GM18498 (cell line): ENCODE measurements at regions not wholly inside any gene's neighbourhood (a gene's known extent, or its start where the extent isn't known, plus 50 kb on each side); places are given as distances from the start of the nearest gene placed in this dataset.

Experiments
- ATAC-seq: cut with Tn5 transposase; IDR thresholded peaks from one replicate; pipeline ENCODE4 v1.9.1; 2021; ENCODE audit warnings: mild to moderate bottlenecking, moderate library complexity; ENCODE audit not compliant: unreplicated experiment

GRCh38 chr2:18427762-18428161, 132.7 kb downstream of the RDH14 start:
- ATAC-seq: no peak

- ATAC-seq: no peak
These were observed 134.3 kb downstream of the RDH14 start for GRCh38 chr2:18426174-18426573.

- ATAC-seq: no peak
These were observed 135.2 kb downstream of the RDH14 start for GRCh38 chr2:18425210-18425703.

GRCh38 chr2:18423636-18424035, 136.8 kb downstream of the RDH14 start:
- no peak for ATAC-seq

GRCh38 chr2:18422432-18423165, 137.9 kb downstream of the RDH14 start:
- ATAC-seq: no peak

DNA sequence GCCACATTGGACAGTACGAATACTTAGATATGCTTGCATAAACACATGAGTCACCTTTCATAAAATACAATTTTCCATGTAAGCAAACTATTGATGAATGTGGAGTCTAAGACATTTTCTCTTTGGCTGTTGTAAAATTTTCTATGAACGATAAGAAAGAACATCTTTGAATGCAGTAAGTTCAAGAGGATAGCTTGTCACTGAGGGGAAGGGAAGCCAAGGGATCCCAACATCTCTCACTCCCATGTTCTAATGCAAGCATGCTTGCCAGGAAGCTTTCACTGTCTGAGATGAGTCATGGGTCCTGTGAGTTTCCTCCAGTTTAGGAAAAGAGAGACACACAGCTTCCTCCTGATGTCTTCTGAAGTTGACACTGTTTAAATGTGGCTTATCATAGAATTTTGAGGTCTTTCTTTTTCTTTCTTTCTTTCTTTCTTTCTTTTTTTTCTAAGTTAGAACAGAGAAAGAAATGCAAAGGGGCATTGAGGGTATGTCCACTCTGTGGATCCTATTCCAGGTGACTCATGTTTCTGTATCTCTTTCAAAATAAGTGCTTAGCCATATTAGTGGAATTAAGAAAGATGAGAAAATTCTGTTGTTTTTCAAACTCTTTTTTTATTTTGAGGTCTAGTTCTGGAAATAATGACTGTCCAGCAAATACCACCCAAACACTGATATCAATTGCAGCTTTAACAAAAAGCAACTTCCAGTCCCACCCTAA, 146.6 kb downstream of the RDH14 start:
- no peak for ATAC-seq

DNA sequence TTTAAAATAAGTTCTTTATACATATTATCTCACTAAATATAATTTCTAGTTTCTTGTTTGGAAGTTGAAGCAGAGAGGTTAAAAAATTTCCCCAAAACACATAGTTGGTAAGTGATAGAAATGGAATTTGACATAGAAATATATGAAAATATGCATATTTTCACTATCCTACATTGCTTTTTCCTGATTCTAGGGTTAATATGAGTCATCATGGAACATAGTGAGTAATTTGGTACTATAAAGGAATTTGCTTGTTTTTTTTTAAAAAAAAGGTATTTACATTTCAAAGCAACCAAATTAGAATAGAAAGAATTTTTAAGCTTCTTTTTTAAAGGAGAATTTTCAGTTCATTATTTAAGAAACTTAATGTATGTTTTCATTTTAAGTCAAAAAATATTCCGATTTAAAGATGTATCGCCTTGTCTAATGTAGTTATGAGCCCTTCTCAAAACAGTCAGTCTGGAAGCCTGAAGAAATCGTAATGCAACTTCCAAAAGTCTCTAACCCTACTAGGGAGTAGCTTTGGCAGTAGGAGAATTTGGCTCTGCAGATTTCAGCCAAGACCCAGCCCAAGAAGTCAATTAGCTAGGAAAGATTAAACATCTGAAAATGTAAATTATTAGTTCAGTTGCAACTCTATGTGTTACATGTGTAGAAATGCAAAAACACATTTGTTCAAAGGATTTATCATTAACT, 147.3 kb downstream of the RDH14 start:
- ATAC-seq: no peak

- no peak for ATAC-seq
These were observed 148.8 kb downstream of the RDH14 start for GRCh38 chr2:18411626-18412025.

- no peak for ATAC-seq
These were observed 149.9 kb downstream of the RDH14 start for GRCh38 chr2:18410543-18410942.

- ATAC-seq: no peak
These were observed 151.8 kb downstream of the RDH14 start for GRCh38 chr2:18408638-18409037.

DNA sequence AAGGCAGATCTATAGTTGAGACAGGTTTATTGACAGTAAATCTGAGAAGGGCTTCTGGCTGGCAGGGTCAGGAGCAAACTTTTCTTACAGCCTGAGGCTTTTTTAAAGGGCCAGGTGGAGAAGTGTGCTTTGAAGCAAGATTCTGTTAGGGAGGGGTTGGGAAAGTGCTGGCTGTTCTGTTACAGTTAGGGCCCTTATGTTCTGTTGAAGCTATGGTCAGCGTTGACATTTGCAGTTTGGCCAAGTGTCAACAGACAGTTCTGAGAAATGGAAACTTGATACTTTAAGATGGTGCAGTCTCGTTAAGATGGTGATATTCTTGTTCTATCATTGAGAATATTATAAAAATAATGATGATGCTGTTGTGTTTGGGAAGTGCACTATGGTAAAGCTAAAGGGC, 154.2 kb downstream of the RDH14 start:
- ATAC-seq: no peak

- ATAC-seq: no peak
These were observed 155.7 kb downstream of the RDH14 start for GRCh38 chr2:18404708-18405107.

DNA sequence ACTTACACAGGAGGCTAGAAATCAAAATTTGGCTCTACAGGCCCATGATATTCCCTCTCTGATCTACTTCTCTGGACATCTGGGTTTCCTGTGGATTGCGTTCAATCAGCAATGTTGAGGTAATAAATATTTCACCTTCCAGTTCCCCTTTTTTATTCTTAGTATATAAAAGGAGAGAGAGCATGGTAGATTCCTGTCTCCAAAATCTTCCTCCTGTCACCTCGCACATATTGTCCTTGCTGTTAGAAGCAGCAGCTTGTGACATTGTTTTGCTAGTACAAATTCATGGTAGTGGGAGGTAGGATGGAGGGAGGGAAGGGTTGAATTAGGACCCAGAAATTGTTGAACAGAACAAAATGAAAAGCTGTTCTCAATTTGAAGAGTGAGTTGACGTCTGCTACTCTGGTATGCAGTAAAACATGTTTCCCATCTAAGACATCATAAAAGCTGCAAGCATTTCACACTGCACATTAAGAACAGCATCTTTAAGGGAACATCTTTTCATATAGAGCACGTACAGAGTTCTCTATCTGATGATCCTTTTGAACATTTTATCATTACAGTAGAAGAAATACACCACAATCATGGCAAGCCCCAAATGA, 156.4 kb downstream of the RDH14 start:
- no peak for ATAC-seq

- no peak for ATAC-seq
These were observed 157.6 kb downstream of the RDH14 start for GRCh38 chr2:18402831-18403230.

GRCh38 chr2:18401471-18401870, 159.0 kb downstream of the RDH14 start:
- ATAC-seq: no peak

DNA sequence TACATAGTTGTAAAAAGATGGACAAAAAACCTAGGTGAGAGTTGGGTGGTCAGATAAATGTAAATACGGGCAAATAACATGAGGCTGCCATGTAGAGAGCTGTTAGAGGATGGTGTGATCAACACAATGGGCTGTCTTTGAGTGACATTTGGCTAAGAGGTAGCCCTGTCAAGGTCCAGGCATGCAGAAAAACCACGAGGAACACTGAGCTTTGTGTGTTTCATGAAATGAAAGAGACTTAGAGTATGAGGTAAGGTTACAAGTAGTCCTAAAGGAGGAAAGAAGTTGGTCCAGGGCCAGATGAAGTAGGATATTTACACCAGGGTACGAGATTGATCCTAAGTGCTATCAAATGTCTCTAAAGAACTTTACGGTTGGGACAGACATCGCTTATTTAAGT, 160.9 kb downstream of the RDH14 start:
- ATAC-seq: no peak

DNA sequence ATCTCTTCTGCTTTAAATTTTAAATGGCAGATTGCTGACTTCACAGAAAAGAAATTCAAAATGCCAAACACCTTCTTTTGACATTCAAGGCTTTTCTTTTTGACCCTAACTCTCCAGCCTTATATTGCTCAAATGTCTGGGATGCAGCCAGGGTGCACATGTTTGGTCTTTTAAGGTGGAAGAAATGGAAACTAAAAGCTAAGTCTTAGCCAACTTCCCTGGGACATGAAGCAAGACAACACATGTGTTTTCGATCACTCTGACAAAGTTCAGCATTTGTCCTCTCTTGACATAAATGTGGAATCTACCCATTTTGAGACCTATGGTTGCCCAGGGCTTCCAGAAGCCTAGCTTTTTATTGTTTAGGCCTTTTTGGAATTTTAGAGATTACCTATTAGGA, 161.6 kb downstream of the RDH14 start:
- no peak for ATAC-seq

- ATAC-seq: no peak
These were observed 164.0 kb downstream of the RDH14 start for GRCh38 chr2:18396329-18397010.

- ATAC-seq: no peak
These were observed 164.9 kb downstream of the RDH14 start for GRCh38 chr2:18395555-18395954.

GRCh38 chr2:18387441-18388206, 172.8 kb downstream of the RDH14 start:
- peak; percentile 86 for ATAC-seq
